ENCODE measurements at regions not wholly inside any gene's neighbourhood (a gene's known extent, or its start where the extent isn't known, plus 50 kb on each side); places are given as distances from the start of the nearest gene placed in this dataset.

DNA sequence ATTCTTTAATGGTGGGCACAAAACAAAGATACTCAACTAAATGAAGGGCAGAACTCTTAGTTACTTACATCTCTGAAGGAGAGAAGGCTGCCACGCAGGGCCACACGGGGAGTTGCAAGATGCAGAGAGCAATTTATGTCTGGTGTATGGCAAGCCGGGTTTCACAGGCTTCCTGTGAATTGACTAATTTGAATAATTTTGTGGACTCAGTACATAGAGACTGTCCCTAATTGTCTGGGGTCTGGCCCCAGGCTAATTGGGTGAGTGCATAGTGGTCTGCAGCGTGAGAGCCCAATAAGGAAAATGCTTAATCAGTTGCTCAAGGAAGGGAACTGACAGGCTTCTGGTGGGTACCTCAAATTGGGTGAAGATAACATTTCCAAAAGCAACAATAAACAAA is 205.7 kb downstream of the OTOR start:
- no TSS peak for BruUV-seq (replicated peaks)
- intact Hi-C loops (cut with micrococcal nuclease; ENCODE audit: unreplicated experiment): no loop called here
- Histone ChIP-seq H3K9me2 (ENCODE audit: insufficient read depth, low read length) (no peaks in the 10 kb centered on the region), H2AFZ (ENCODE audit: low read length) (no peak overlapping the region), H3K4me3 (ENCODE audit: low read depth, low read length, poor library complexity, severe bottlenecking) (no peak overlapping the region), H3K79me2 (ENCODE audit: insufficient read depth, low read depth, low read length) (no peaks in the 10 kb centered on the region), H3K9me3 (ENCODE audit: low read length) (no peaks in the 10 kb centered on the region), H3K4me2 (ENCODE audit: low read length) (no peak overlapping the region), H3K27ac (ENCODE audit: low read depth, low read length, poor library complexity, severe bottlenecking) (no peak overlapping the region), H4K20me1 (ENCODE audit: insufficient read depth, low read length) (no peaks in the 10 kb centered on the region), H3K4me1 (ENCODE audit: insufficient read depth, low read length, poor library complexity, severe bottlenecking) (no peaks in the 10 kb centered on the region), H3K36me3 (ENCODE audit: insufficient read depth, low read length) (no peaks in the 10 kb centered on the region)
- TF ChIP-seq, protein P1, sequence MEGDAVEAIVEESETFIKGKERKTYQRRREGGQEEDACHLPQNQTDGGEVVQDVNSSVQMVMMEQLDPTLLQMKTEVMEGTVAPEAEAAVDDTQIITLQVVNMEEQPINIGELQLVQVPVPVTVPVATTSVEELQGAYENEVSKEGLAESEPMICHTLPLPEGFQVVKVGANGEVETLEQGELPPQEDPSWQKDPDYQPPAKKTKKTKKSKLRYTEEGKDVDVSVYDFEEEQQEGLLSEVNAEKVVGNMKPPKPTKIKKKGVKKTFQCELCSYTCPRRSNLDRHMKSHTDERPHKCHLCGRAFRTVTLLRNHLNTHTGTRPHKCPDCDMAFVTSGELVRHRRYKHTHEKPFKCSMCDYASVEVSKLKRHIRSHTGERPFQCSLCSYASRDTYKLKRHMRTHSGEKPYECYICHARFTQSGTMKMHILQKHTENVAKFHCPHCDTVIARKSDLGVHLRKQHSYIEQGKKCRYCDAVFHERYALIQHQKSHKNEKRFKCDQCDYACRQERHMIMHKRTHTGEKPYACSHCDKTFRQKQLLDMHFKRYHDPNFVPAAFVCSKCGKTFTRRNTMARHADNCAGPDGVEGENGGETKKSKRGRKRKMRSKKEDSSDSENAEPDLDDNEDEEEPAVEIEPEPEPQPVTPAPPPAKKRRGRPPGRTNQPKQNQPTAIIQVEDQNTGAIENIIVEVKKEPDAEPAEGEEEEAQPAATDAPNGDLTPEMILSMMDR (conservative IDR thresholded peaks at IDR 0.05; ENCODE audit: low read length): no peak
- no peak for TF ChIP-seq EZH2phosphoT487 (IDR thresholded peaks at IDR 0.05; ENCODE audit: borderline replicate concordance, low read depth, low read length)
- no peak for DNase-seq (ENCODE audit: low spot score)
- ChIA-PET CTCF (ENCODE audit: unreplicated experiment) (no interaction called here), POLR2A (no interaction called here)

DNA sequence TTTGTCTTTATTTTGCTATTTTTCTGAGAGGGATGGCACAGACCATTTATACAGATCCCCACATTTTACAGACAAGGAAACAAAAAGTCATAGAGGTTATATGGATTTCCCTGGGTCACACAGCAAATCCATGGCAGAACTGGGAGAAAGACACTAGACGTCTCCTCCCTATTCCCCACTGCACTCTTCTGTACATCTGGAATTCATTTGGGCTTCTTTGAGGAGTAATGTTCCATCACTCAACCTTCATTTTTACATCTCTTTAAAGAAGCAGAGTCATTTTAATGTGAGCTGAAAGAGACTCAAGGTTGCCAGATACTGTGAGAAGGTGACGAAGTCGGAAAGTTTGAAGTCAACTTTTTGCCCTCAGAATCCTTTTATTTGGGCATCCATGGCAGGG is 207.3 kb downstream of the OTOR start:
- no peak overlapping the region for H3K4me3 ChIP-seq (ENCODE audit: low read depth, low read length, poor library complexity, severe bottlenecking)
- no peak overlapping the region for H2AFZ ChIP-seq (ENCODE audit: low read length)
- CTCF ChIA-PET (ENCODE audit: unreplicated experiment): no interaction called here
- no peaks in the 10 kb centered on the region for H3K9me3 ChIP-seq (ENCODE audit: low read length)
- BruUV-seq (replicated peaks): no TSS peak
- TF ChIP-seq EZH2phosphoT487 (IDR thresholded peaks at IDR 0.05; ENCODE audit: borderline replicate concordance, low read depth, low read length): no peak
- TF ChIP-seq, protein P1 (conservative IDR thresholded peaks at IDR 0.05; ENCODE audit: low read length): no peak
- H3K9me2 ChIP-seq (ENCODE audit: insufficient read depth, low read length): no peaks in the 10 kb centered on the region
- no peak for DNase-seq (ENCODE audit: low spot score)
- intact Hi-C loops (cut with micrococcal nuclease; ENCODE audit: unreplicated experiment): no loop called here
- no peak overlapping the region for H3K4me2 ChIP-seq (ENCODE audit: low read length)
- POLR2A ChIA-PET: no interaction called here
- no peaks in the 10 kb centered on the region for H3K79me2 ChIP-seq (ENCODE audit: insufficient read depth, low read depth, low read length)
- no peaks in the 10 kb centered on the region for H3K36me3 ChIP-seq (ENCODE audit: insufficient read depth, low read length)
- H3K27ac ChIP-seq (ENCODE audit: low read depth, low read length, poor library complexity, severe bottlenecking): no peak overlapping the region
- H4K20me1 ChIP-seq (ENCODE audit: insufficient read depth, low read length): no peaks in the 10 kb centered on the region
- H3K4me1 ChIP-seq (ENCODE audit: insufficient read depth, low read length, poor library complexity, severe bottlenecking): no peaks in the 10 kb centered on the region

DNA sequence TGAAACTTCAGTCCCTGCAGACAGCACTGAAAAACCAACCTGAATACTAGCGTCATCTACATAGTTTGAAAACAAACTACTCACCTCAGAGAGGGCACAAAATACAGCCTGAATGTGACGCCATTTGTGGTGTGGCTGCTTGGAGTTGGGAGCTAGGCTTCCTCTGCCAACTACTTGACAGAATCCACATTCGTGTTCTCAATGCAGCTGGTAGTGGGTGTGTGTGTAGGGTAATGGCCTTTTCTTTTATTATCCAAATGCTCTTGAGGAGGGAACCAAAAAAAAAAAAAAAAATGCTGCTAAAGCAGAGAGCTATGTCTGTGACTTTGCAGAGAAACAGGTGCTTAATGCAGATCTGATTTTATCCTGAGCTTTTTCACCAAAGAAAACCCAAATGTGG is 207.8 kb downstream of the OTOR start:
- Histone ChIP-seq H3K4me3 (ENCODE audit: low read depth, low read length, poor library complexity, severe bottlenecking) (no peak overlapping the region), H3K9me2 (ENCODE audit: insufficient read depth, low read length) (no peaks in the 10 kb centered on the region), H3K9me3 (ENCODE audit: low read length) (no peaks in the 10 kb centered on the region), H3K36me3 (ENCODE audit: insufficient read depth, low read length) (no peaks in the 10 kb centered on the region), H3K4me2 (ENCODE audit: low read length) (no peak overlapping the region), H3K79me2 (ENCODE audit: insufficient read depth, low read depth, low read length) (no peaks in the 10 kb centered on the region), H3K4me1 (ENCODE audit: insufficient read depth, low read length, poor library complexity, severe bottlenecking) (no peaks in the 10 kb centered on the region), H4K20me1 (ENCODE audit: insufficient read depth, low read length) (no peaks in the 10 kb centered on the region), H2AFZ (ENCODE audit: low read length) (no peak overlapping the region), H3K27ac (ENCODE audit: low read depth, low read length, poor library complexity, severe bottlenecking) (no peak overlapping the region)
- BruUV-seq (replicated peaks): no TSS peak
- TF ChIP-seq, protein P1 (conservative IDR thresholded peaks at IDR 0.05; ENCODE audit: low read length): no peak
- no peak for TF ChIP-seq EZH2phosphoT487 (IDR thresholded peaks at IDR 0.05; ENCODE audit: borderline replicate concordance, low read depth, low read length)
- ChIA-PET CTCF (ENCODE audit: unreplicated experiment) (no interaction called here), POLR2A (interaction anchor here (0.7 kb wide), 1 partner anchor 206 kb away, joined by 4 read pairs; no protein-coding TSS in a partner anchor)
- intact Hi-C loops (cut with micrococcal nuclease; ENCODE audit: unreplicated experiment): no loop called here
- no peak for DNase-seq (ENCODE audit: low spot score)

Data from OCI-LY7 (cell line).